Smooth muscle cell (in vitro differentiated cells): ENCODE measurements at regions not wholly inside any gene's neighbourhood (a gene's known extent, or its start where the extent isn't known, plus 50 kb on each side); places are given as distances from the start of the nearest gene placed in this dataset.

Experiments
- DNase-seq: peaks from one replicate; lab custom pipeline; 2025; ENCODE audit not compliant: unreplicated experiment; lab: John Stamatoyannopoulos, UW
- H2AFZ ChIP-seq: fragments of 200-600 bp; sonication (generic); 2 replicates; pipeline ENCODE4 v1.6.0; 2016; ENCODE audit warnings: antibody characterized with exemption, low read depth, mild to moderate bottlenecking
- H3F3A ChIP-seq: fragments of 200-600 bp; sonication (generic); 2 replicates; pipeline ENCODE4 v1.6.0; 2017; ENCODE audit warnings: antibody characterized with exemption, low read depth
- H3K27ac ChIP-seq: fragments of 200-600 bp; sonication (generic); 2 replicates; pipeline ENCODE4 v1.5.1; 2016; ENCODE audit warnings: low read depth, mild to moderate bottlenecking
- H3K27me3 ChIP-seq: fragments of 200-600 bp; sonication (generic); 2 replicates; pipeline ENCODE4 v1.6.1; 2016; ENCODE audit warnings: low read depth, mild to moderate bottlenecking
- H3K36me3 ChIP-seq: fragments of 200-600 bp; sonication (generic); 2 replicates; pipeline ENCODE4 v1.5.1; 2016; ENCODE audit warnings: low read depth
- H3K4me1 ChIP-seq: fragments of 200-600 bp; sonication (generic); 2 replicates; pipeline ENCODE4 v1.5.1; 2016; ENCODE audit warnings: low read depth
- H3K4me2 ChIP-seq: fragments of 200-600 bp; sonication (generic); 2 replicates; pipeline ENCODE4 v1.6.0; 2016; ENCODE audit warnings: mild to moderate bottlenecking
- H3K4me3 ChIP-seq: fragments of 200-600 bp; sonication (generic); 2 replicates; pipeline ENCODE4 v1.5.1; 2016; ENCODE audit warnings: mild to moderate bottlenecking
- H3K79me2 ChIP-seq: fragments of 200-600 bp; sonication (generic); 2 replicates; pipeline ENCODE4 v1.6.0; 2016; ENCODE audit warnings: low read depth, mild to moderate bottlenecking
- H3K9ac ChIP-seq: fragments of 200-600 bp; sonication (generic); 2 replicates; pipeline ENCODE4 v1.6.0; 2016; ENCODE audit warnings: low read depth
- H3K9me3 ChIP-seq: fragments of 200-600 bp; sonication (generic); replicated peaks from 2 replicates; pipeline ENCODE4 v1.5.1; 2016; ENCODE audit warnings: low read depth
- H4K20me1 ChIP-seq: fragments of 200-600 bp; sonication (generic); 2 replicates; pipeline ENCODE4 v1.6.0; 2016; ENCODE audit warnings: low read depth
- WGBS: methylation state at CpG from one replicate; pipeline ENCODE4 v1.1.7; 2016; ENCODE audit warnings: low lambda C conversion rate; 5-methylcytosine and 5-hydroxymethylcytosine counted together
- TF ChIP-seq, protein P1 (sequence below): fragments of 200-600 bp; sonication (generic); IDR thresholded peaks from 2 replicates; pipeline ENCODE4 v1.5.1; 2017; ENCODE audit warnings: borderline replicate concordance, mild to moderate bottlenecking, antibody characterized with exemption; ENCODE audit not compliant: insufficient read depth, poor library complexity, severe bottlenecking

DNA sequence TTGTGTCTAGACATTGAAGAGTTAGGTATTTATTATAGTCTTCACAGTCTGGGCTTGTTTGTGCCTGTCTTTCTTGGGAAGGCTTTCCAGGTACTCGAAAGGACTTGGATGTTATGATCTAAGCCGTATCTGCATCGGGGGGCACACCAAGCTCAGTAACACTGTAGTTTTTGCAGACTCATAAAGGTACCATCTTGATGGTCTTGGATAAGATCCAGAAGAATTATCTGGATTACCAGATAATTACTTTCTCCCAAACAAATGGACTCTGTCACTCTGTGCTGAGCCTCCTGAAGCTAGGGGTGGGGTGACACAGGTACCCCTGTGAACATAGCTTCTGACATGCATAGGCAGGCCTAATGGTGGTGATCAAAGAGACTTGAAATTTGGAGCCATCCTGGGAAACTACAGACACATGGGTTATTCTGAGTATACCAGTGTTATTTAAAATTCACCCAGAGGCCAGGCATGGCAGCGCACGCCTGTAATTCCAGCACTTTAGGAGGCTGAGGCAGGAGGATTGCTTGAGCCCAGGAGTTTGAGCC lies 238.6 kb upstream of the TPM1 start:
- Histone ChIP-seq H3K4me1 (no peaks in the 10 kb centered on the region), H3K9me3 (no peaks in the 10 kb centered on the region), H3K79me2 (no peaks in the 10 kb centered on the region), H3K27ac (peak overlapping the region; percentile 30), H3F3A (peaks cover 5% of the 10 kb centered on the region), H3K4me3 (no peak overlapping the region), H3K36me3 (no peaks in the 10 kb centered on the region), H3K9ac (no peak overlapping the region), H4K20me1 (no peaks in the 10 kb centered on the region), H3K4me2 (no peak overlapping the region), H3K27me3 (no peaks in the 10 kb centered on the region), H2AFZ (no peak overlapping the region)
- TF ChIP-seq, protein P1, sequence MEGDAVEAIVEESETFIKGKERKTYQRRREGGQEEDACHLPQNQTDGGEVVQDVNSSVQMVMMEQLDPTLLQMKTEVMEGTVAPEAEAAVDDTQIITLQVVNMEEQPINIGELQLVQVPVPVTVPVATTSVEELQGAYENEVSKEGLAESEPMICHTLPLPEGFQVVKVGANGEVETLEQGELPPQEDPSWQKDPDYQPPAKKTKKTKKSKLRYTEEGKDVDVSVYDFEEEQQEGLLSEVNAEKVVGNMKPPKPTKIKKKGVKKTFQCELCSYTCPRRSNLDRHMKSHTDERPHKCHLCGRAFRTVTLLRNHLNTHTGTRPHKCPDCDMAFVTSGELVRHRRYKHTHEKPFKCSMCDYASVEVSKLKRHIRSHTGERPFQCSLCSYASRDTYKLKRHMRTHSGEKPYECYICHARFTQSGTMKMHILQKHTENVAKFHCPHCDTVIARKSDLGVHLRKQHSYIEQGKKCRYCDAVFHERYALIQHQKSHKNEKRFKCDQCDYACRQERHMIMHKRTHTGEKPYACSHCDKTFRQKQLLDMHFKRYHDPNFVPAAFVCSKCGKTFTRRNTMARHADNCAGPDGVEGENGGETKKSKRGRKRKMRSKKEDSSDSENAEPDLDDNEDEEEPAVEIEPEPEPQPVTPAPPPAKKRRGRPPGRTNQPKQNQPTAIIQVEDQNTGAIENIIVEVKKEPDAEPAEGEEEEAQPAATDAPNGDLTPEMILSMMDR = no peak
- WGBS = 84% methylated on average over 5 of the region's 5 CpGs
- no peak for DNase-seq

DNA sequence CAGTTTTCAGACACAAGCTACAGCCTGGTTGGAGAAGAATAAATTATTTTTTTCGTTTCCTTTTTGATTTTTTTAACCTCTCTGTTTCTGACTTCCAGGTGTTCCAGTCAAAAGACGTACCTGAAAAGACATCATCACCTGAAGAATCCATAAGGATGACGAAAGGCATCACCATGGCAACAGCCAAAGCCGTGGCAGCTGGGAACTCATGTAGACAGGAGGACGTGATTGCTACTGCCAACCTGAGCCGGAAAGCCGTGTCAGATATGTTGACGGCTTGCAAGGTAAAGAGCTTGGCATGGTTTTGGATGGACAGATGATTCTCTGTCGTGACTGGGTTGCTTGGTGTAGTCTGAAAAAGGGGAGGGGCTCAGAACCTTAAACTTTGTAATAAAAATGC lies 237.0 kb upstream of the TPM1 start:
- H4K20me1 ChIP-seq = no peaks in the 10 kb centered on the region
- peaks cover 16% of the 10 kb centered on the region for H3F3A ChIP-seq
- no peak overlapping the region for H3K4me2 ChIP-seq
- H3K9ac ChIP-seq = no peak overlapping the region
- no peaks in the 10 kb centered on the region for H3K9me3 ChIP-seq
- DNase-seq = no peak
- peaks cover 9% of the 10 kb centered on the region for H3K4me1 ChIP-seq
- TF ChIP-seq, protein P1 = no peak
- no peaks in the 10 kb centered on the region for H3K27me3 ChIP-seq
- 92% methylated on average over 9 of the region's 9 CpGs for WGBS
- H2AFZ ChIP-seq = no peak overlapping the region
- H3K79me2 ChIP-seq = no peaks in the 10 kb centered on the region
- no peaks in the 10 kb centered on the region for H3K36me3 ChIP-seq
- no peak overlapping the region for H3K27ac ChIP-seq
- no peak overlapping the region for H3K4me3 ChIP-seq

DNA sequence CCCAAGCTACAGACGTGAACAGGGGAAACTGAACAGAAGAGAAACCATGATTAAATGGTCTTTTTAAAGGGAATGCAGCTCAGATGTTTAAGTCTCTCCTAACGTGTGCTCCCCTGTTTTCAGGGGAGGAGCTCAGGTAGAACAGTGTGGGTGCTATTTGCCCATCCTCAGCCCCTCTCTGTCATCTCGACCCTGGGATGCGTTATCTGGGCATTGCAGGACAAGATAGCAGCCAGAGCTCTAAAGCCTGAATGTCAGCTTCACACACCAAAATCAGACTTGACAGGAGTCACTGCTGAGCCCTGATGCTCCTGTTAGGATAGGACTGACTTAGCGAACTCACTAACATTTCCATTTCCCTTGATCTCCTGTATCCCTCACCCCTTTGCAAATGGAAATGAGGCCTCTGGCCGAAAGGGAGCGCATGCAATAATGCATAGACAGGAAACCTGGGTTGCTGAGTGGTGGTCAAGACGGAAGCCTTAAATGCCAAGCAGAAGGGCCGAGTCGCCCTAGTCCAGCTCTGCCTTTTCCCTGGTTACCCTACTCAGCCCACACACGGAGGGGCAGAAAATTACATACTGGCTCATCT lies 234.9 kb upstream of the TPM1 start:
- Histone ChIP-seq H3F3A (peaks cover 20% of the 10 kb centered on the region), H2AFZ (no peak overlapping the region), H3K9me3 (no peaks in the 10 kb centered on the region), H3K4me2 (no peak overlapping the region), H3K27me3 (no peaks in the 10 kb centered on the region), H3K4me3 (no peak overlapping the region), H3K36me3 (no peaks in the 10 kb centered on the region), H4K20me1 (no peaks in the 10 kb centered on the region), H3K27ac (no peak overlapping the region), H3K9ac (no peak overlapping the region), H3K79me2 (no peaks in the 10 kb centered on the region), H3K4me1 (peaks cover 9% of the 10 kb centered on the region)
- TF ChIP-seq, protein P1 = no peak
- no peak for DNase-seq
- 69% methylated on average over 11 of the region's 11 CpGs for WGBS
